ENCODE measurements at regions not wholly inside any gene's neighbourhood (a gene's known extent, or its start where the extent isn't known, plus 50 kb on each side); places are given as distances from the start of the nearest gene placed in this dataset.

- Histone ChIP-seq H3K36me3 (ENCODE audit: control insufficient read depth, insufficient read depth, low read length) (no peaks in the 10 kb centered on the region), H3K9ac (ENCODE audit: low read length) (no peak overlapping the region), H3K4me3 (ENCODE audit: low read length) (no peak overlapping the region), H3K27me3 (ENCODE audit: control insufficient read depth, insufficient read depth, low read length) (no peaks in the 10 kb centered on the region), H3K4me1 (ENCODE audit: control insufficient read depth, insufficient read depth, low read length) (no peaks in the 10 kb centered on the region), H3K27ac (ENCODE audit: low read depth, low read length) (no peak overlapping the region)
Observed at GRCh38 chr6:93549868-93550267, 130.5 kb upstream of the EPHA7 start.

GRCh38 chr6:93524671-93525451, 105.5 kb upstream of the EPHA7 start:
- H3K9ac ChIP-seq (ENCODE audit: low read length), result no peak overlapping the region
- H3K36me3 ChIP-seq (ENCODE audit: control insufficient read depth, insufficient read depth, low read length), result no peaks in the 10 kb centered on the region
- H3K4me3 ChIP-seq (ENCODE audit: low read length), result no peak overlapping the region
- no peaks in the 10 kb centered on the region for H3K4me1 ChIP-seq (ENCODE audit: control insufficient read depth, insufficient read depth, low read length)
- no peak overlapping the region for H3K27ac ChIP-seq (ENCODE audit: low read depth, low read length)
- H3K27me3 ChIP-seq (ENCODE audit: control insufficient read depth, insufficient read depth, low read length), result no peaks in the 10 kb centered on the region

- no peak overlapping the region for H3K4me3 ChIP-seq (ENCODE audit: low read length)
- H3K27me3 ChIP-seq (ENCODE audit: control insufficient read depth, insufficient read depth, low read length), result no peaks in the 10 kb centered on the region
Observed at GRCh38 chr6:93523365-93523764, 104.0 kb upstream of the EPHA7 start.

GRCh38 chr6:93516441-93516840, 97.1 kb upstream of the EPHA7 start:
- Histone ChIP-seq H3K9ac (ENCODE audit: low read length) (no peak overlapping the region), H3K27ac (ENCODE audit: low read depth, low read length) (peak overlapping the region; percentile 44), H3K36me3 (ENCODE audit: control insufficient read depth, insufficient read depth, low read length) (no peaks in the 10 kb centered on the region), H3K27me3 (ENCODE audit: control insufficient read depth, insufficient read depth, low read length) (no peaks in the 10 kb centered on the region), H3K4me3 (ENCODE audit: low read length) (no peak overlapping the region), H3K4me1 (ENCODE audit: control insufficient read depth, insufficient read depth, low read length) (no peaks in the 10 kb centered on the region)

More at GRCh38 chr6:93523365-93523764, 104.0 kb upstream of the EPHA7 start:
- Histone ChIP-seq H3K4me1 (ENCODE audit: control insufficient read depth, insufficient read depth, low read length) (no peaks in the 10 kb centered on the region), H3K27ac (ENCODE audit: low read depth, low read length) (no peak overlapping the region), H3K9ac (ENCODE audit: low read length) (no peak overlapping the region), H3K36me3 (ENCODE audit: control insufficient read depth, insufficient read depth, low read length) (no peaks in the 10 kb centered on the region)

- H3K36me3 ChIP-seq (ENCODE audit: control insufficient read depth, insufficient read depth, low read length), result no peaks in the 10 kb centered on the region
- H3K9ac ChIP-seq (ENCODE audit: low read length), result no peak overlapping the region
- no peak overlapping the region for H3K4me3 ChIP-seq (ENCODE audit: low read length)
- no peaks in the 10 kb centered on the region for H3K4me1 ChIP-seq (ENCODE audit: control insufficient read depth, insufficient read depth, low read length)
- H3K27me3 ChIP-seq (ENCODE audit: control insufficient read depth, insufficient read depth, low read length), result no peaks in the 10 kb centered on the region
- H3K27ac ChIP-seq (ENCODE audit: low read depth, low read length), result peak overlapping the region; percentile 44
Observed at GRCh38 chr6:93515736-93516135, 96.4 kb upstream of the EPHA7 start.

- Histone ChIP-seq H3K9ac (ENCODE audit: low read length) (no peak overlapping the region), H3K27ac (ENCODE audit: low read depth, low read length) (no peak overlapping the region), H3K4me1 (ENCODE audit: control insufficient read depth, insufficient read depth, low read length) (no peaks in the 10 kb centered on the region), H3K27me3 (ENCODE audit: control insufficient read depth, insufficient read depth, low read length) (no peaks in the 10 kb centered on the region), H3K4me3 (ENCODE audit: low read length) (no peak overlapping the region), H3K36me3 (ENCODE audit: control insufficient read depth, insufficient read depth, low read length) (no peaks in the 10 kb centered on the region)
Observed at GRCh38 chr6:93498713-93499112, 79.4 kb upstream of the EPHA7 start.

- Histone ChIP-seq H3K4me1 (ENCODE audit: control insufficient read depth, insufficient read depth, low read length) (no peaks in the 10 kb centered on the region), H3K36me3 (ENCODE audit: control insufficient read depth, insufficient read depth, low read length) (no peaks in the 10 kb centered on the region), H3K4me3 (ENCODE audit: low read length) (no peak overlapping the region), H3K27me3 (ENCODE audit: control insufficient read depth, insufficient read depth, low read length) (no peaks in the 10 kb centered on the region), H3K9ac (ENCODE audit: low read length) (no peak overlapping the region), H3K27ac (ENCODE audit: low read depth, low read length) (no peak overlapping the region)
Observed at GRCh38 chr6:93496548-93496947, 77.2 kb upstream of the EPHA7 start.

- Histone ChIP-seq H3K27ac (ENCODE audit: low read depth, low read length) (no peak overlapping the region), H3K4me1 (ENCODE audit: control insufficient read depth, insufficient read depth, low read length) (no peaks in the 10 kb centered on the region), H3K27me3 (ENCODE audit: control insufficient read depth, insufficient read depth, low read length) (no peaks in the 10 kb centered on the region), H3K4me3 (ENCODE audit: low read length) (no peak overlapping the region), H3K9ac (ENCODE audit: low read length) (no peak overlapping the region), H3K36me3 (ENCODE audit: control insufficient read depth, insufficient read depth, low read length) (no peaks in the 10 kb centered on the region)
Observed at GRCh38 chr6:93494057-93494456, 74.7 kb upstream of the EPHA7 start.

- Histone ChIP-seq H3K36me3 (ENCODE audit: control insufficient read depth, insufficient read depth, low read length) (no peaks in the 10 kb centered on the region), H3K27me3 (ENCODE audit: control insufficient read depth, insufficient read depth, low read length) (no peaks in the 10 kb centered on the region), H3K9ac (ENCODE audit: low read length) (no peak overlapping the region), H3K4me3 (ENCODE audit: low read length) (no peak overlapping the region), H3K27ac (ENCODE audit: low read depth, low read length) (peak overlapping the region; percentile 94), H3K4me1 (ENCODE audit: control insufficient read depth, insufficient read depth, low read length) (no peaks in the 10 kb centered on the region)
Observed at GRCh38 chr6:93474733-93475179, 55.4 kb upstream of the EPHA7 start.

- Histone ChIP-seq H3K27me3 (ENCODE audit: control insufficient read depth, insufficient read depth, low read length) (no peaks in the 10 kb centered on the region), H3K36me3 (ENCODE audit: control insufficient read depth, insufficient read depth, low read length) (no peaks in the 10 kb centered on the region), H3K27ac (ENCODE audit: low read depth, low read length) (no peak overlapping the region), H3K4me1 (ENCODE audit: control insufficient read depth, insufficient read depth, low read length) (no peaks in the 10 kb centered on the region), H3K4me3 (ENCODE audit: low read length) (no peak overlapping the region), H3K9ac (ENCODE audit: low read length) (no peak overlapping the region)
Observed at GRCh38 chr6:93471281-93471680, 51.9 kb upstream of the EPHA7 start.
